GM18511 (cell line): ENCODE measurements at regions not wholly inside any gene's neighbourhood (a gene's known extent, or its start where the extent isn't known, plus 50 kb on each side); places are given as distances from the start of the nearest gene placed in this dataset.

Experiments
- ATAC-seq: cut with Tn5 transposase; IDR thresholded peaks from one replicate; pipeline ENCODE4 v1.9.1; 2021; ENCODE audit warnings: mild to moderate bottlenecking, moderate library complexity; ENCODE audit not compliant: unreplicated experiment

- no peak for ATAC-seq
Observed at GRCh38 chr9:79946712-79947111, 374.9 kb downstream of the TLE4 start.

- ATAC-seq: no peak
Observed at GRCh38 chr9:79945495-79945894, 373.7 kb downstream of the TLE4 start.

GRCh38 chr9:79945016-79945415 lies 373.3 kb downstream of the TLE4 start:
- ATAC-seq: peak; percentile 45

- ATAC-seq: no peak
Observed at GRCh38 chr9:79940919-79941318, 369.2 kb downstream of the TLE4 start.

- no peak for ATAC-seq
Observed at GRCh38 chr9:79939819-79940218, 368.1 kb downstream of the TLE4 start.

GRCh38 chr9:79936336-79936735 lies 364.6 kb downstream of the TLE4 start:
- ATAC-seq: no peak

GRCh38 chr9:79929285-79929684 lies 357.5 kb downstream of the TLE4 start:
- no peak for ATAC-seq

GRCh38 chr9:79928661-79929223 lies 357.0 kb downstream of the TLE4 start:
- ATAC-seq: no peak

GRCh38 chr9:79925326-79925725 lies 353.6 kb downstream of the TLE4 start:
- no peak for ATAC-seq

GRCh38 chr9:79924836-79925235 lies 353.1 kb downstream of the TLE4 start:
- ATAC-seq: no peak

- ATAC-seq: no peak
Observed at GRCh38 chr9:79917421-79917820, 345.7 kb downstream of the TLE4 start.

GRCh38 chr9:79913867-79914266 lies 342.1 kb downstream of the TLE4 start:
- ATAC-seq: no peak

GRCh38 chr9:79912318-79913070 lies 340.7 kb downstream of the TLE4 start:
- no peak for ATAC-seq

GRCh38 chr9:79911724-79912123 lies 340.0 kb downstream of the TLE4 start:
- no peak for ATAC-seq

GRCh38 chr9:79902825-79903600 lies 331.2 kb downstream of the TLE4 start:
- no peak for ATAC-seq

- ATAC-seq: no peak
Observed at GRCh38 chr9:79900754-79901153, 329.0 kb downstream of the TLE4 start.

GRCh38 chr9:79896390-79896980 lies 324.7 kb downstream of the TLE4 start:
- ATAC-seq: no peak

GRCh38 chr9:79895232-79895631 lies 323.5 kb downstream of the TLE4 start:
- ATAC-seq: no peak

- no peak for ATAC-seq
Observed at GRCh38 chr9:79889369-79889768, 317.6 kb downstream of the TLE4 start.

- ATAC-seq: no peak
Observed at GRCh38 chr9:79885093-79885857, 313.5 kb downstream of the TLE4 start.

GRCh38 chr9:79884546-79884945 lies 312.8 kb downstream of the TLE4 start:
- ATAC-seq: no peak
